Coronary artery (tissue), 2 donors: ENCODE measurements at regions not wholly inside any gene's neighbourhood (a gene's known extent, or its start where the extent isn't known, plus 50 kb on each side); places are given as distances from the start of the nearest gene placed in this dataset.

ENCODE experiments used
- DNase-seq: peaks from one replicate; pipeline ENCODE4 v3.0.0-alpha.2; 2017; ENCODE audit warnings: low spot score
- H3K27ac ChIP-seq, 2 donors: fragments of 200-600 bp; sonication (generic); one replicate each; pipeline ENCODE4 v1.5.1; 2016 to 2019
- H3K4me3 ChIP-seq: fragments of 200-600 bp; sonication (generic); 2 replicates; pipeline ENCODE4 v1.5.1; 2016; ENCODE audit warnings: mild to moderate bottlenecking, moderate library complexity
- TF ChIP-seq, protein P1 (sequence below): fragments of 200-600 bp; sonication (generic); IDR thresholded peaks from one replicate; pipeline ENCODE4 v1.5.1; 2019; ENCODE audit warnings: antibody characterized with exemption

GRCh38 chr3:177429771-177430170, 232.5 kb upstream of the TBL1XR1 start:
- no peak for DNase-seq
- Histone ChIP-seq H3K4me3 (no peak overlapping the region), H3K27ac (no peak overlapping the region)
- TF ChIP-seq, protein P1, sequence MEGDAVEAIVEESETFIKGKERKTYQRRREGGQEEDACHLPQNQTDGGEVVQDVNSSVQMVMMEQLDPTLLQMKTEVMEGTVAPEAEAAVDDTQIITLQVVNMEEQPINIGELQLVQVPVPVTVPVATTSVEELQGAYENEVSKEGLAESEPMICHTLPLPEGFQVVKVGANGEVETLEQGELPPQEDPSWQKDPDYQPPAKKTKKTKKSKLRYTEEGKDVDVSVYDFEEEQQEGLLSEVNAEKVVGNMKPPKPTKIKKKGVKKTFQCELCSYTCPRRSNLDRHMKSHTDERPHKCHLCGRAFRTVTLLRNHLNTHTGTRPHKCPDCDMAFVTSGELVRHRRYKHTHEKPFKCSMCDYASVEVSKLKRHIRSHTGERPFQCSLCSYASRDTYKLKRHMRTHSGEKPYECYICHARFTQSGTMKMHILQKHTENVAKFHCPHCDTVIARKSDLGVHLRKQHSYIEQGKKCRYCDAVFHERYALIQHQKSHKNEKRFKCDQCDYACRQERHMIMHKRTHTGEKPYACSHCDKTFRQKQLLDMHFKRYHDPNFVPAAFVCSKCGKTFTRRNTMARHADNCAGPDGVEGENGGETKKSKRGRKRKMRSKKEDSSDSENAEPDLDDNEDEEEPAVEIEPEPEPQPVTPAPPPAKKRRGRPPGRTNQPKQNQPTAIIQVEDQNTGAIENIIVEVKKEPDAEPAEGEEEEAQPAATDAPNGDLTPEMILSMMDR, result no peak

DNA sequence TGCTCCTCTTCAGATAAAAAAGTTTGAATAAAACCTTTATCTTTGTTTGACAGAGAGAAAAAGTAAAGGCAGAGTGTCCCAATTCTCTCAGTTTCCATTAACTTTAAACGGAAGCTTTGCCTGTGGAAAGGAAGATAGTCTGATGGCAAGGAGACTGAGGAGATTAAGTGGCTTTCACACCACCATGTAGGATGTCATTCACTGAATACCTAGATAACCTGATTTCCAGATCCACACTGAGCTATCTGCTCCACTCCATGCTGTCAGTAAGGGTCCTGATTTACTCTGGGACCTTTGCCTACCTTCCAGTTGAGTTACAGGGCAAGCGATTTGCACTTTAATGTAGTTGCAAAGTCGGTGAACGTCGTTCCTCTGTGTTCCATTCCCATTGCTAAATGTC, 233.4 kb upstream of the TBL1XR1 start:
- no peak overlapping the region for H3K27ac ChIP-seq

GRCh38 chr3:177431525-177432176, 234.4 kb upstream of the TBL1XR1 start:
- H3K27ac ChIP-seq, result no peak overlapping the region
- no peak overlapping the region for H3K4me3 ChIP-seq
- TF ChIP-seq, protein P1, result no peak
- DNase-seq, result no peak

More for the DNA sequence above, 233.4 kb upstream of the TBL1XR1 start:
- DNase-seq, result no peak
- TF ChIP-seq, protein P1, result no peak
- no peak overlapping the region for H3K4me3 ChIP-seq

- TF ChIP-seq, protein P1, result no peak
- Histone ChIP-seq H3K4me3 (no peak overlapping the region), H3K27ac (no peak overlapping the region)
- DNase-seq, result no peak
Observed at GRCh38 chr3:177435301-177435700, 238.0 kb upstream of the TBL1XR1 start.

DNA sequence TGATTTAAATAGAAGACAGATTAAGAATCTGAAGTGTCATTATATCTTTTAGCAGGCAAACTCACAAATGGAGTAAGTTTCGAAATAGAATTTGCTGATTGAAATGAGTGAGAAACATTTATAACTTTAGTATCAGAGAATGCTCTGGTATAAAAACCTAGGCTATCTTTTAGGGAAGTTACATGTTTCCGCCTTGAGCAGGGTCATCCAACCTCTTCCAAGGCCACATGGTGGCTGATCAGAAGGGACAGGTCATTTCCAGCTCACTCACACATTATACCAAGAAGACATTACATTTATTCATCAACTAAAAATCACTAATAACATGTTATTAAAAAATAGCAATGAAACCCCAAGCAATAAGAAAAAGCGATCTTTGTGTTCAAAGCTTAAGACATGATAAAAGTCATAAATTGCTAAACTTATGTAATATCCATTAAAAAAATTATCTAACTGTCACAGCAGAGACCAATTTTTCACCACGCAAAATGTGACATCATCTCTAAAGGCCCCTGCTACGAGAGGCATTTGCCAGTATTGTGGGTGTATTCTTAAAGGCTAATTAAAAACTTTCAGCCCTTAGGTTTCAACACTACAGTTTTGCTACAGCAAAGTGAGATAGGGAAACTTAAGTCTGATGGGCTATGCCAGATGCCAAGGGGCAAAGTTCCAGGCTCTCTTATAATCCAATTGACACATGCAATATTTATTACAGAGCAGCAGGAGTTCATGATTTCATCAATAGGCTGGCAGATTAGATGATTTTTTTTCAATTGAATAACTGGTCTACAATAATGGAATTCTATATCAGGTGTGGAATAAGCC, 240.4 kb upstream of the TBL1XR1 start:
- Histone ChIP-seq H3K27ac (no peak overlapping the region), H3K4me3 (no peak overlapping the region)
- no peak for DNase-seq
- TF ChIP-seq, protein P1, result no peak

DNA sequence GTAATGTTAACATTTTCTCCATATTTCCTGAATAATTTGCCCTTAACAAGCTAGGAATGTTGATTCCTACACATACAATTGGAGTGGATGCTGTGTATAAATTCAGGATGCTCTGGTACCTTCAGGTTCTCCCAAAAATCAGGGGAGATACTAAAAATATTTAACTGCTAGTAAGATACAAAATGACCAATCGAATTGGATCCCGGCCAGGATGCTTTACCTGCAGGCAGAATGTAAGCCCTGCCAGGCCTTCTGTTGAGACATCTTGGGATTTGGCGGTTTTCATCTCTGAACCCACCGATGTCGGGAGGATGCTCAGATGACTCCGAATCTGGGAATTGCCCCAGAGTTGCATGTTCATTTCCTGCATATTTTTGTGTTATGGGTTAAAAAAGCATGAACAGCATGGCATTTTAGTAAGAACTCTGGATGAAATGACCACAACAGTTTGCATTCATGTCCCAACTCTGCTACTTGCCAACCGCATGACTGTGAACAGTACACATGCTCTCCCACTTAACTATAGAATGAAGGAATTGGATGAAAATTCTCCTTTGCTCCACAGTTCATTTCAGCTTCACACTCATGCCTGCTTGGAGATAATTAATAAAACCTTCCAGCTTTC, 241.4 kb upstream of the TBL1XR1 start:
- no peak overlapping the region for H3K4me3 ChIP-seq
- H3K27ac ChIP-seq, result no peak overlapping the region
- TF ChIP-seq, protein P1, result no peak
- no peak for DNase-seq
